GM18909 (cell line): ENCODE measurements at regions not wholly inside any gene's neighbourhood (a gene's known extent, or its start where the extent isn't known, plus 50 kb on each side); places are given as distances from the start of the nearest gene placed in this dataset.

Experiments
- ATAC-seq: cut with Tn5 transposase; IDR thresholded peaks from one replicate; pipeline ENCODE4 v1.9.1; 2021; ENCODE audit warnings: mild to moderate bottlenecking; ENCODE audit not compliant: unreplicated experiment, poor library complexity

- no peak for ATAC-seq
These were observed 269.9 kb upstream of the PITRM1 start for GRCh38 chr10:3442451-3442990.

- no peak for ATAC-seq
These were observed 266.6 kb upstream of the PITRM1 start for GRCh38 chr10:3439183-3439582.

GRCh38 chr10:3438606-3439005, 266.0 kb upstream of the PITRM1 start:
- ATAC-seq, result no peak

- ATAC-seq, result no peak
These were observed 263.1 kb upstream of the PITRM1 start for GRCh38 chr10:3435671-3436070.

- ATAC-seq, result no peak
These were observed 261.4 kb upstream of the PITRM1 start for GRCh38 chr10:3433988-3434387.

- ATAC-seq, result no peak
These were observed 260.5 kb upstream of the PITRM1 start for GRCh38 chr10:3433131-3433530.

GRCh38 chr10:3432081-3432825, 259.7 kb upstream of the PITRM1 start:
- no peak for ATAC-seq

GRCh38 chr10:3430501-3430900, 257.9 kb upstream of the PITRM1 start:
- no peak for ATAC-seq

- ATAC-seq, result no peak
These were observed 257.1 kb upstream of the PITRM1 start for GRCh38 chr10:3429676-3430075.

- no peak for ATAC-seq
These were observed 256.2 kb upstream of the PITRM1 start for GRCh38 chr10:3428826-3429225.

GRCh38 chr10:3427950-3428354, 255.4 kb upstream of the PITRM1 start:
- ATAC-seq, result no peak

- no peak for ATAC-seq
These were observed 254.8 kb upstream of the PITRM1 start for GRCh38 chr10:3427347-3427746.

GRCh38 chr10:3426190-3426845, 253.7 kb upstream of the PITRM1 start:
- no peak for ATAC-seq

GRCh38 chr10:3425716-3426115, 253.1 kb upstream of the PITRM1 start:
- ATAC-seq, result no peak

GRCh38 chr10:3425261-3425660, 252.7 kb upstream of the PITRM1 start:
- no peak for ATAC-seq

GRCh38 chr10:3424111-3424851, 251.7 kb upstream of the PITRM1 start:
- no peak for ATAC-seq

GRCh38 chr10:3423384-3423783, 250.8 kb upstream of the PITRM1 start:
- no peak for ATAC-seq

GRCh38 chr10:3422282-3422681, 249.7 kb upstream of the PITRM1 start:
- no peak for ATAC-seq

GRCh38 chr10:3421537-3422257, 249.1 kb upstream of the PITRM1 start:
- no peak for ATAC-seq
